Umbilical cord (tissue), 1 donor: ENCODE measurements at regions not wholly inside any gene's neighbourhood (a gene's known extent, or its start where the extent isn't known, plus 50 kb on each side); places are given as distances from the start of the nearest gene placed in this dataset.

Experiments used
- DNase-seq: peaks from one replicate; pipeline ENCODE4 v3.0.0-alpha.2; 2015; ENCODE audit warnings: low spot score

DNA sequence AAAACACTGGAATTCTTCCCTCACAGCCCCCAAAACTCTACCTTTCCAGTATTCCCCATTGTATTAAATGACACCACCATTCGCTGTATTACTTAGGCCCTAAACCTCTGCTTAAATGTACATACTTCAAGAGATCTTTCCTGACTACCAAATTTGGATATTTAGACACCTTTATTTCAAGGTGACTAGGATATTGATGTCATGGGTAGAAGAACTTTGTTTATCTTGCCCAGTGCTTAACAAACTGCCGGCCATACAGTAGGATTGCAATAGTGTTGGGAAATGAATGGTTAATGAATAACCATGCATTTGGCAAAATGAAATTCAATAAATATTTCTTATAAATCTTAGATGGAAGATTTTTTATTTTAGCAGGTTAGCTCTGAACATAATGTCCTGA is 86.2 kb upstream of the CA10 start:
- DNase-seq: no peak

GRCh38 chr17:52242268-52242667 is 83.8 kb upstream of the CA10 start:
- no peak for DNase-seq

- DNase-seq: no peak
Measured at GRCh38 chr17:52237151-52237550, 78.6 kb upstream of the CA10 start.

GRCh38 chr17:52235516-52235915 is 77.0 kb upstream of the CA10 start:
- DNase-seq: no peak

DNA sequence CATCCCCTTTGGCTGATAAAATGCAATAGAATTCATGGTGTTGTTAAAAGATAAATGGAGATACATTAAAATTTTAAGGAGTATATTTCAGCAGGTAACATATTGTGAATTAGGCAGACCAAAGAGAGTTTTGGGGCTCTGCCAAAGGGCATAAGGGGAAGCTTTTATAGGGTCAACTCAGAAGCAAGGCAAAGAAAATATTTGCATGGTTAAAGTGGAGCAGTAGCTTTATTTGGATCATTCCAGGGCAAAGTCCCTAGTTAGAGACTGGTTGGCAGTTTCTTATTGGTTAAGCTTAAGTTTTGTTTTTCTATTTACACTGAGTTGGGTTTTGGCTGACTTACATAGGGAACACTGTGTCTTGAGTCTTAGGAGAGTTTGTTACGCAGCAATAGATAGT is 75.1 kb upstream of the CA10 start:
- DNase-seq: no peak

- no peak for DNase-seq
Measured at GRCh38 chr17:52233176-52233575, 74.7 kb upstream of the CA10 start.

DNA sequence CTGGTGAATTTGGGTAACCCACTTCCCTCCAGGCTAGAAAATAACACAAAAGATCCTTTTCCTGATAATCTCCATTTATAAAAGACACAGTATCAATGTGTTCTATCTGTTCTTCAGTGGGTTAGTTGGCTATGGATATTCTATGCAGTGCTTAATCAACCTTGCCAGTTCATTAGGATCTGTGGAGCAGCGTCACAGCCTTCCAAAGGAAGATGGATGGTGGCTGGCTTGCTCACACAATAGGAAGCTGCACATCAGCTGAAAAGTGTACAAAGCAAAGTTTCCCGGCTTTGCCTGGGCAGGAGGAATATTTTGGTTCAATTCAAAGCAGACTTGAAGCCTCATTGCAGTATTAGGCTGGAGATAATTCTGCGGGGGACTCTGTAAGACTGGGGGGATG is 70.3 kb upstream of the CA10 start:
- no peak for DNase-seq

DNA sequence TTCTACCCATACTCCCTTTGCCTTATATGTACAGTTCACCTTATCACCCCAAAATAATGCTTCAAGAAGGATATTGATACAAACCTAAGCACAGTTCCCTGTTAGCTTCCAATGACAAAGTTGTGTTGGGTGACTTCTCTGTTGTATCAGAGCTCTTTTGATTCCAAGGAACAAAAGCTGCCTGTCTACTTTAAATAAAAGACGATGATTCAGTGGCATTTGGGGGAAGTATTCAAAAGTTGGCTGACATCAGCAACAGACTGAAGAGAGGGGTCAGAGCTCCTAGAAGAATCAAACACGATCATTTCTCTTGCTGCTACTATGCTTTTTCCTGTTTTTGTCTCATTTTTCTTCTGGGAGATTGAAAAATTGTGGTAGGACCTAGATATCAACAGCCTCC is 69.4 kb upstream of the CA10 start:
- DNase-seq: no peak

GRCh38 chr17:52213451-52213850 is 54.9 kb upstream of the CA10 start:
- DNase-seq: no peak

GRCh38 chr17:52212851-52213250 is 54.3 kb upstream of the CA10 start:
- DNase-seq: no peak

DNA sequence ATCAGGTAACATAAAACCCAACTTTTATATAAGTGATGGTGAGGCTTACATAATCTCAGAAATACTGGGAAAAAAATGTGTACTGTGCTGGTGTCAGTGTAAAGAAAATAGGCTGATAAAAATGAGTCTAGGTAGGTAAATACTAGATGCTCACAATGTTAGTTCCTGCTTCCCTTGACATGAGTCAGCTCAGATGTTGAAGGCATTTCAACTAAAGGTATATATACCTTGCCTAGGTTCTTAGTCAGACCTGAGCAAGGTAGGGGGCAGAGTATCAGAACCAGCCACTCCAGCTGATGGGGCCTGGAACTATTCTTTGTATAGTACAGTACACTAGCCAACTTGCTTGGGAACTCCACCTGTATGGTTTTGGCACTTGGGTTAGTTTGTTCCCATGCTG is 51.0 kb upstream of the CA10 start:
- DNase-seq: no peak
